K562 (cell line): ENCODE measurements at regions not wholly inside any gene's neighbourhood (a gene's known extent, or its start where the extent isn't known, plus 50 kb on each side); places are given as distances from the start of the nearest gene placed in this dataset.

ENCODE experiments used
- ATAC-seq: fragments of 200-7000 bp; cut with Tn5 transposase; 3 replicates; pipeline ENCODE4 v1.9.1; 2020; ENCODE audit warnings: moderate library complexity
- BruUV-seq: library from RNA; stranded (reverse); fragments of 400-500 nt; replicated peaks from 2 replicates; lab custom pipeline; 2021; lab: Mats Ljungman, UMichigan
- CTCF ChIA-PET: fragments of 300-600 bp; formaldehyde crosslinking; extraction: SDS; loops from one replicate; lab custom pipeline; 2021; ENCODE audit warnings: low intra/inter-chr PET ratio; lab: Yijun Ruan, JAX
- POLR2A ChIA-PET: fragments of 300-600, 350-650 bp; sonication (Branson Sonifier 250); formaldehyde crosslinking; extraction: SDS; loops from one replicate; lab custom pipeline; 2021; ENCODE audit warnings: antibody characterized with exemption, inconsistent platforms; lab: Yijun Ruan, JAX
- DNase-seq, 4 experiments: peaks; one replicate each; pipeline versions ENCODE4 v3.0.0 to v3.0.0-alpha.2; 2011 to 2018; ENCODE audit warnings: low spot score in 3 of 4, mixed read lengths in 3 of 4; ENCODE audit errors: extremely low read depth in 1 of 4
- FAIRE-seq: peaks from 2 replicates; lab custom pipeline; 2011; peaks lifted over from hg19 to GRCh38; lab: Jason Lieb, UNC
- H2AFZ ChIP-seq: 2 replicates; pipeline ENCODE4 v1.6.0; 2011; ENCODE audit warnings: low read depth, low read length, control low read depth, inconsistent platforms
- H3K27ac ChIP-seq: fragments of 200-600 bp; 3 replicates; pipeline ENCODE4 v1.8.0; 2011; ENCODE audit warnings: low read depth, mild to moderate bottlenecking, control low read depth, inconsistent platforms, low read length, moderate library complexity, mixed read lengths; ENCODE audit errors: extremely low read depth
- H3K27me3 ChIP-seq, 2 experiments: fragments of 300-600 bp in 1 of 2; 2 replicates in 1 of 2; 3 replicates in 1 of 2; pipeline versions ENCODE4 v1.6.0 to v1.8.0; 2011; ENCODE audit warnings: inconsistent platforms in 2 of 2, low read length in 2 of 2, mild to moderate bottlenecking in 1 of 2, mixed read lengths in 1 of 2, moderate library complexity in 1 of 2; ENCODE audit not compliant: control insufficient read depth in 2 of 2, insufficient read depth in 2 of 2
- H3K36me3 ChIP-seq: fragments of 300-600 bp; 3 replicates; pipeline ENCODE4 v1.8.0; 2011; ENCODE audit warnings: mild to moderate bottlenecking, low read length, inconsistent platforms; ENCODE audit not compliant: control insufficient read depth, insufficient read depth
- H3K4me1 ChIP-seq, 2 experiments: fragments of 200-600 bp in 1 of 2; replicated peaks in 1 of 2; 2 replicates in 1 of 2; 3 replicates in 1 of 2; pipeline versions ENCODE4 v1.5.1 to v1.8.0; 2011; ENCODE audit warnings: inconsistent platforms in 2 of 2, low read length in 2 of 2, mild to moderate bottlenecking in 1 of 2, mixed read lengths in 1 of 2, moderate library complexity in 1 of 2; ENCODE audit not compliant: control insufficient read depth in 2 of 2, insufficient read depth in 2 of 2
- H3K4me2 ChIP-seq: 2 replicates; pipeline ENCODE4 v1.6.1; 2011; ENCODE audit warnings: low read length, control low read depth, inconsistent platforms, mixed read lengths; ENCODE audit not compliant: insufficient read depth
- H3K4me3 ChIP-seq: fragments of 200-600 bp; sonication (generic), shearing (Covaris generic); 2 replicates; pipeline ENCODE4 v1.5.1; 2016; ENCODE audit warnings: control low read depth, inconsistent platforms
- H3K79me2 ChIP-seq: fragments of 200-600 bp; 3 replicates; pipeline ENCODE4 v1.8.0; 2011; ENCODE audit warnings: low read length, inconsistent platforms; ENCODE audit not compliant: control insufficient read depth, insufficient read depth
- H3K9ac ChIP-seq, 2 experiments: 2 replicates each; pipeline versions ENCODE4 v1.6.0 to v1.6.1; 2011; ENCODE audit warnings: low read depth in 2 of 2, low read length in 2 of 2, control low read depth in 1 of 2, inconsistent platforms in 1 of 2, mild to moderate bottlenecking in 1 of 2, mixed read lengths in 1 of 2; ENCODE audit not compliant: insufficient read depth in 1 of 2
- H3K9me1 ChIP-seq: one replicate; pipeline ENCODE4 v1.6.0; 2011; ENCODE audit warnings: inconsistent platforms, mild to moderate bottlenecking, low read length, moderate library complexity; ENCODE audit not compliant: control insufficient read depth, insufficient read depth
- H3K9me3 ChIP-seq: replicated peaks from 2 replicates; pipeline ENCODE4 v1.5.1; 2011; ENCODE audit warnings: low read depth, low read length, inconsistent platforms; ENCODE audit not compliant: control insufficient read depth, insufficient read depth
- H4K20me1 ChIP-seq: replicated peaks from 2 replicates; pipeline ENCODE4 v1.6.1; 2011; ENCODE audit warnings: low read length, inconsistent platforms, mixed read lengths; ENCODE audit not compliant: control insufficient read depth, insufficient read depth
- CEBPZ ChIP-seq: fragments of 150-350 bp; IDR thresholded peaks from 2 replicates; pipeline ENCODE4 v1.6.1; 2014; ENCODE audit warnings: low read depth, mild to moderate bottlenecking, low read length, borderline replicate concordance
- GATAD2A ChIP-seq: fragments of 450-650 bp; IDR thresholded peaks from 2 replicates; pipeline ENCODE4 v1.6.1; 2017
- KDM1A ChIP-seq, 2 experiments: fragments of 450-650 bp; IDR thresholded peaks; 2 replicates each; pipeline ENCODE4 v1.6.1; 2016; ENCODE audit warnings: mild to moderate bottlenecking in 2 of 2
- PRDM10 ChIP-seq: fragments of 450-650 bp; IDR thresholded peaks from 2 replicates; pipeline ENCODE4 v1.6.1; 2018; ENCODE audit not compliant: partially characterized antibody
- SRSF3 ChIP-seq: fragments of 200-400 bp; formaldehyde crosslinking; IDR thresholded peaks from 2 replicates; pipeline ENCODE4 v1.6.1; 2016; ENCODE audit warnings: mild to moderate bottlenecking, low read length, moderate library complexity; ENCODE audit not compliant: insufficient read depth
- THRAP3 ChIP-seq: fragments of 450-650 bp; IDR thresholded peaks from 2 replicates; pipeline ENCODE4 v1.6.1; 2016; ENCODE audit warnings: mild to moderate bottlenecking, inconsistent platforms, borderline replicate concordance
- YY1 ChIP-seq, 3 experiments: IDR thresholded peaks; 2 replicates each; pipeline ENCODE4 v1.6.1; 2011; ENCODE audit warnings: low read length in 2 of 3, mild to moderate bottlenecking in 2 of 3, moderate library complexity in 2 of 3, borderline replicate concordance in 1 of 3, control low read depth in 1 of 3, low read depth in 1 of 3; ENCODE audit not compliant: insufficient read depth in 3 of 3, insufficient replicate concordance in 2 of 3, control insufficient read depth in 1 of 3, insufficient read length in 1 of 3; ENCODE audit errors: extremely low read depth in 1 of 3
- ZNF146 ChIP-seq: IDR thresholded peaks from one replicate; pipeline ENCODE4 v1.6.1; 2018; ENCODE audit warnings: missing compliant biosample characterization; ENCODE audit not compliant: unreplicated experiment
- ZNF707 ChIP-seq: fragments of 250-450 bp; sonication (Bioruptor Pico); conservative IDR thresholded peaks from 2 replicates; pipeline ENCODE4 v1.8.0; 2022; ENCODE audit warnings: inconsistent platforms, mild to moderate bottlenecking, moderate library complexity
- in situ Hi-C: fragments of 300-500 bp; cut with MboI; formaldehyde crosslinking; loops from 4 replicates; pipeline ENCODE4 v1.15.0; 2018; ENCODE audit warnings: inconsistent platforms, mixed read lengths
- intact Hi-C: fragments of 100-400 bp; cut with micrococcal nuclease; formaldehyde crosslinking; loops from 2 replicates; pipeline ENCODE4 v1.14.2; 2022
- TF ChIP-seq, protein P1 (sequence below): fragments of 450-650 bp; IDR thresholded peaks from 2 replicates; pipeline ENCODE4 v1.7.0; 2016; ENCODE audit warnings: borderline replicate concordance
- TF ChIP-seq, protein P2 (sequence below): sonication (generic); formaldehyde crosslinking; IDR thresholded peaks from 2 replicates; pipeline ENCODE4 v1.8.1; 2022; ENCODE audit warnings: missing genetic modification reagents

- Histone ChIP-seq H3K4me3 (no peak overlapping the region), H3K9me3 (no peaks in the 10 kb centered on the region), H3K27ac (no peak overlapping the region), H3K4me2 (no peak overlapping the region), H2AFZ (no peak overlapping the region), H3K79me2 (no peaks in the 10 kb centered on the region), H3K27me3 (no peaks in the 10 kb centered on the region), H4K20me1 (no peaks in the 10 kb centered on the region), H3K9me1 (no peaks in the 10 kb centered on the region), H3K36me3 (no peaks in the 10 kb centered on the region), H3K4me1 (no peaks in the 10 kb centered on the region), H3K9ac (no peak overlapping the region)
- no TSS peak for BruUV-seq
- ChIA-PET CTCF (no interaction called here), POLR2A (no interaction called here)
- no peak for DNase-seq
- in situ Hi-C loops, result loop anchor here (5.0 kb wide), 1 partner anchor 527 kb away; no protein-coding TSS in a partner anchor
- FAIRE-seq, result no peak
- intact Hi-C loops, result no loop called here
- ATAC-seq, result no peak
- TF ChIP-seq, protein P1, sequence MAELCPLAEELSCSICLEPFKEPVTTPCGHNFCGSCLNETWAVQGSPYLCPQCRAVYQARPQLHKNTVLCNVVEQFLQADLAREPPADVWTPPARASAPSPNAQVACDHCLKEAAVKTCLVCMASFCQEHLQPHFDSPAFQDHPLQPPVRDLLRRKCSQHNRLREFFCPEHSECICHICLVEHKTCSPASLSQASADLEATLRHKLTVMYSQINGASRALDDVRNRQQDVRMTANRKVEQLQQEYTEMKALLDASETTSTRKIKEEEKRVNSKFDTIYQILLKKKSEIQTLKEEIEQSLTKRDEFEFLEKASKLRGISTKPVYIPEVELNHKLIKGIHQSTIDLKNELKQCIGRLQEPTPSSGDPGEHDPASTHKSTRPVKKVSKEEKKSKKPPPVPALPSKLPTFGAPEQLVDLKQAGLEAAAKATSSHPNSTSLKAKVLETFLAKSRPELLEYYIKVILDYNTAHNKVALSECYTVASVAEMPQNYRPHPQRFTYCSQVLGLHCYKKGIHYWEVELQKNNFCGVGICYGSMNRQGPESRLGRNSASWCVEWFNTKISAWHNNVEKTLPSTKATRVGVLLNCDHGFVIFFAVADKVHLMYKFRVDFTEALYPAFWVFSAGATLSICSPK, result no peak
- no peak for TF ChIP-seq ZNF146 (CRISPR knock-in tag)
- no peak for TF ChIP-seq CEBPZ
- TF ChIP-seq, protein P2, sequence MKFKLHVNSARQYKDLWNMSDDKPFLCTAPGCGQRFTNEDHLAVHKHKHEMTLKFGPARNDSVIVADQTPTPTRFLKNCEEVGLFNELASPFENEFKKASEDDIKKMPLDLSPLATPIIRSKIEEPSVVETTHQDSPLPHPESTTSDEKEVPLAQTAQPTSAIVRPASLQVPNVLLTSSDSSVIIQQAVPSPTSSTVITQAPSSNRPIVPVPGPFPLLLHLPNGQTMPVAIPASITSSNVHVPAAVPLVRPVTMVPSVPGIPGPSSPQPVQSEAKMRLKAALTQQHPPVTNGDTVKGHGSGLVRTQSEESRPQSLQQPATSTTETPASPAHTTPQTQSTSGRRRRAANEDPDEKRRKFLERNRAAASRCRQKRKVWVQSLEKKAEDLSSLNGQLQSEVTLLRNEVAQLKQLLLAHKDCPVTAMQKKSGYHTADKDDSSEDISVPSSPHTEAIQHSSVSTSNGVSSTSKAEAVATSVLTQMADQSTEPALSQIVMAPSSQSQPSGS (CRISPR knock-in tag), result no peak
- TF ChIP-seq SRSF3, result no peak
- no peak for TF ChIP-seq ZNF707 (CRISPR knock-in tag)
- TF ChIP-seq PRDM10, result no peak
- TF ChIP-seq YY1 (IDR thresholded peaks at IDR 0.05; ENCODE audit: borderline replicate concordance in 1 of 3, control insufficient read depth in 1 of 3, extremely low read depth in 1 of 3, insufficient read depth in 3 of 3, insufficient read length in 1 of 3, insufficient replicate concordance in 2 of 3, low read depth in 1 of 3, low read length in 2 of 3), result no peak
- no peak for TF ChIP-seq KDM1A (IDR thresholded peaks at IDR 0.05)
- no peak for TF ChIP-seq THRAP3
- TF ChIP-seq GATAD2A, result no peak
Measured at GRCh38 chr7:113504142-113504541, 385.8 kb upstream of the SMIM30 start.
